ENCODE measurements at regions not wholly inside any gene's neighbourhood (a gene's known extent, or its start where the extent isn't known, plus 50 kb on each side); places are given as distances from the start of the nearest gene placed in this dataset.

DNA sequence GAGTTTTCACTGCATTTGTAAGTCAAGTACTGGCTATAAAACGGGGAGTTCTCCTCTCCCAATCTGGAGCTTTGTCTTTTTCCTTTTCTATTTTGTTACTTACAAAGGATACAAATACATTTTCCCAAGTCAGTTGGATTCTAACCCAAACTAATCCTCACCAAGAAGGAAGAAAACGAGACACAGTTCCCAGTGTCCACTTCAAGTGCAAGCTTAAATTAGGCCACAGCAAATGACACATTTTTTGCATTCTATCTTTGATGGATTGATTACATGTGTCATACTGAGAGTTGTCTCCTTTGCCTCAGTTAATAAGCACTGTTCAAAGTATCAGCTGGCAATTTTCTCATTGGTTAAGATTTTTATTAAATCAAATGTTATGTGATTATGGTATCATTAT is 296.7 kb upstream of the ANO5 start:
- CTCF ChIA-PET: no interaction called here
- H3K9me3 Mint-ChIP-seq: peaks cover 2 to 10% (median 7%) of the 10 kb centered on the region in 5 donors
- Histone ChIP-seq H3K4me3 (ENCODE audit: low read length) (no peak overlapping the region), H3K27ac (ENCODE audit: low read depth, low read length) (no peak overlapping the region), H3K4me1 (ENCODE audit: insufficient read depth, low read length) (no peaks in the 10 kb centered on the region), H3K9me3 (ENCODE audit: low read length) (no peaks in the 10 kb centered on the region), H3K27me3 (ENCODE audit: insufficient read depth, low read length, poor library complexity, severe bottlenecking) (no peaks in the 10 kb centered on the region), H3K36me3 (ENCODE audit: insufficient read depth, low read length) (no peaks in the 10 kb centered on the region)
- DNase-seq: no peak
- no peak overlapping the region for H3K4me3 Mint-ChIP-seq
- POLR2A ChIA-PET: no interaction called here
- no peak overlapping the region for H3K27ac Mint-ChIP-seq
- H3K36me3 Mint-ChIP-seq: peaks cover 0 to 3% (median 2%) of the 10 kb centered on the region in 3 donors
- no peaks in the 10 kb centered on the region for H3K4me1 Mint-ChIP-seq
- no peaks in the 10 kb centered on the region for H3K27me3 Mint-ChIP-seq

GRCh38 chr11:21896746-21897602 is 295.9 kb upstream of the ANO5 start:
- Mint-ChIP-seq H3K4me3 (no peak overlapping the region), H3K27me3 (no peaks in the 10 kb centered on the region), H3K9me3 (peaks cover 0 to 10% (median 7%) of the 10 kb centered on the region in 5 donors), H3K36me3 (peaks cover 0 to 3% (median 2%) of the 10 kb centered on the region in 3 donors), H3K27ac (no peak overlapping the region), H3K4me1 (no peaks in the 10 kb centered on the region)
- H3K27ac ChIP-seq (ENCODE audit: low read depth, low read length): no peak overlapping the region
- H3K4me3 ChIP-seq (ENCODE audit: low read length): no peak overlapping the region
- CTCF ChIA-PET: no interaction called here
- no peaks in the 10 kb centered on the region for H3K27me3 ChIP-seq (ENCODE audit: insufficient read depth, low read length, poor library complexity, severe bottlenecking)
- no peak for DNase-seq
- no peaks in the 10 kb centered on the region for H3K4me1 ChIP-seq (ENCODE audit: insufficient read depth, low read length)
- no peaks in the 10 kb centered on the region for H3K36me3 ChIP-seq (ENCODE audit: insufficient read depth, low read length)
- POLR2A ChIA-PET: no interaction called here
- H3K9me3 ChIP-seq (ENCODE audit: low read length): no peaks in the 10 kb centered on the region

DNA sequence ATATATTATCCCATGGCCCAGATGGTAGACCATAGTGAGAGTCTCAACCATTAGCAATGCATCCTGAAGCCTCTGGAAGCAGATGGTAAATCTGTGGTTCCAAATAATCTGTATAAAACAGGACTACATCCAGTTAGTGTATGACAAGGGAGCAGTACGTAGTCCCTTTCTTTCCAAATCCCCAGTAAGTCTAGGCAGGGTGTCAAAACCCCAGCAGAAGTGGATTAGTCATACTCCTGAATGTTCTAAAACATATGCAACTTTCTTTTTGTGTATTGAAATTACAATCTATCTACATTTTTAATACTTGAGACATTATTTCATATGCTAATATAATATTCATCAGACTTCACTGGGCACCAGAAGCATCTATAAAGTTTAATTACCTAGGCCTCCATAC is 295.1 kb upstream of the ANO5 start:
- POLR2A ChIA-PET: no interaction called here
- CTCF ChIA-PET: no interaction called here
- H3K4me1 Mint-ChIP-seq: no peaks in the 10 kb centered on the region

GRCh38 chr11:21908211-21908610 is 284.7 kb upstream of the ANO5 start:
- H3K27me3 Mint-ChIP-seq: no peaks in the 10 kb centered on the region
- no peaks in the 10 kb centered on the region for H3K4me1 ChIP-seq (ENCODE audit: insufficient read depth, low read length)
- H3K9me3 Mint-ChIP-seq: peaks cover 0 to 9% (median 8%) of the 10 kb centered on the region in 5 donors
- no peaks in the 10 kb centered on the region for H3K27me3 ChIP-seq (ENCODE audit: insufficient read depth, low read length, poor library complexity, severe bottlenecking)
- ChIA-PET POLR2A (no interaction called here), CTCF (no interaction called here)
- H3K9me3 ChIP-seq (ENCODE audit: low read length): no peaks in the 10 kb centered on the region
- no peak for DNase-seq
- H3K4me1 Mint-ChIP-seq: no peaks in the 10 kb centered on the region
- H3K36me3 Mint-ChIP-seq: no peaks in the 10 kb centered on the region
- H3K36me3 ChIP-seq (ENCODE audit: insufficient read depth, low read length): no peaks in the 10 kb centered on the region
- H3K27ac Mint-ChIP-seq: no peak overlapping the region
- H3K4me3 Mint-ChIP-seq: no peak overlapping the region
- no peak overlapping the region for H3K4me3 ChIP-seq (ENCODE audit: low read length)
- H3K27ac ChIP-seq (ENCODE audit: low read depth, low read length): no peak overlapping the region

More for the DNA sequence above, 295.1 kb upstream of the ANO5 start:
- H3K4me3 Mint-ChIP-seq: no peak overlapping the region
- Histone ChIP-seq H3K4me1 (ENCODE audit: insufficient read depth, low read length) (no peaks in the 10 kb centered on the region), H3K27me3 (ENCODE audit: insufficient read depth, low read length, poor library complexity, severe bottlenecking) (no peaks in the 10 kb centered on the region), H3K4me3 (ENCODE audit: low read length) (no peak overlapping the region), H3K36me3 (ENCODE audit: insufficient read depth, low read length) (no peaks in the 10 kb centered on the region), H3K27ac (ENCODE audit: low read depth, low read length) (no peak overlapping the region), H3K9me3 (ENCODE audit: low read length) (no peaks in the 10 kb centered on the region)
- H3K27me3 Mint-ChIP-seq: no peaks in the 10 kb centered on the region
- H3K9me3 Mint-ChIP-seq: peaks cover 3 to 8% (median 6%) of the 10 kb centered on the region in 5 donors
- no peaks in the 10 kb centered on the region for H3K36me3 Mint-ChIP-seq
- H3K27ac Mint-ChIP-seq: no peak overlapping the region
- no peak for DNase-seq

DNA sequence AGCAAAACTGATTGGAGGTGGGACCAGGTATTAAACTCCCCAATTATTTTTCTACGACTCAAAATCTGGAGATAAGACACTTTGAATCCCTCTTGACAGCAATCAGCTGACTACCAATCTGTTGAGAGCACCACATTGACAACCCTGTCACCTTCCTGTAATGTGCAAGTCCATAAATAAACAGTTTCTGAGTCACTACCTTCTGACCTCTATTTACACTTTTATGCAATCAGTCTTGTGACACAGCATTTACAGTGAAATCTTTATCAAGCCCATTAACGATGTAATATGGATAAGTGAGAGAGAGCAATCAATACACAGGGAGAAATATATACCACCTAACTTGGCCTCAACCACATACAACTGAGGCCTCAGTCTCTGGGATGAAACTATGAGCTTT is 283.7 kb upstream of the ANO5 start:
- no peaks in the 10 kb centered on the region for H3K9me3 ChIP-seq (ENCODE audit: low read length)
- CTCF ChIA-PET: no interaction called here

GRCh38 chr11:21911061-21911460 is 281.8 kb upstream of the ANO5 start:
- H3K9me3 Mint-ChIP-seq: peaks cover 0 to 19% (median 10%) of the 10 kb centered on the region in 5 donors
- Histone ChIP-seq H3K4me3 (ENCODE audit: low read length) (no peak overlapping the region), H3K27me3 (ENCODE audit: insufficient read depth, low read length, poor library complexity, severe bottlenecking) (no peaks in the 10 kb centered on the region), H3K9me3 (ENCODE audit: low read length) (no peaks in the 10 kb centered on the region), H3K36me3 (ENCODE audit: insufficient read depth, low read length) (no peaks in the 10 kb centered on the region), H3K27ac (ENCODE audit: low read depth, low read length) (no peak overlapping the region), H3K4me1 (ENCODE audit: insufficient read depth, low read length) (no peaks in the 10 kb centered on the region)
- no peaks in the 10 kb centered on the region for H3K36me3 Mint-ChIP-seq
- H3K27me3 Mint-ChIP-seq: no peaks in the 10 kb centered on the region
- H3K4me1 Mint-ChIP-seq: no peaks in the 10 kb centered on the region
- ChIA-PET POLR2A (no interaction called here), CTCF (no interaction called here)
- no peak overlapping the region for H3K27ac Mint-ChIP-seq
- DNase-seq: no peak
- H3K4me3 Mint-ChIP-seq: no peak overlapping the region

More for the DNA sequence above, 283.7 kb upstream of the ANO5 start:
- no peaks in the 10 kb centered on the region for H3K36me3 Mint-ChIP-seq
- no peaks in the 10 kb centered on the region for H3K36me3 ChIP-seq (ENCODE audit: insufficient read depth, low read length)
- POLR2A ChIA-PET: no interaction called here
- H3K27ac Mint-ChIP-seq: no peak overlapping the region
- no peaks in the 10 kb centered on the region for H3K27me3 ChIP-seq (ENCODE audit: insufficient read depth, low read length, poor library complexity, severe bottlenecking)
- no peak overlapping the region for H3K4me3 Mint-ChIP-seq
- no peak for DNase-seq
- H3K27me3 Mint-ChIP-seq: no peaks in the 10 kb centered on the region
- no peaks in the 10 kb centered on the region for H3K4me1 Mint-ChIP-seq
- H3K4me1 ChIP-seq (ENCODE audit: insufficient read depth, low read length): no peaks in the 10 kb centered on the region
- H3K27ac ChIP-seq (ENCODE audit: low read depth, low read length): no peak overlapping the region
- H3K4me3 ChIP-seq (ENCODE audit: low read length): no peak overlapping the region
- peaks cover 0 to 11% (median 6%) of the 10 kb centered on the region in 5 donors for H3K9me3 Mint-ChIP-seq

DNA sequence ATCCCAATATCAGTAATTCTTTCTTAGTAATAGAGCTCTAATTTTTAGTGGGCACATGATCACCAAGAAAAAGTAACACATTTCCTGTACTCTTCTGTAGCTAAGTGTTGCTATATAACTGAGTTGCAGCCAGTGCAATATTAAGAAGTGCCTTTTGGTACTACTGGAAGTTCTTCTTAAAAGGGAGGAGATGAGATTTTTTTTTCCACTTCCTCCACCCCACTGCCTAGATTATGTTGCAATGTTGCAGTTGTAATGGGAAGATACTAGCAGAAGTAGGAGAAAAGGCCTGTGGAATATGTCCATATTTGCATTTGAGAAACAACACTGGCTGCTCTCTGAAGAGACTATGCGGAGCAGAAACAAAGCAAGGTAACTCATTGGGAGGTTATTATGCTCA is 280.6 kb upstream of the ANO5 start:
- no peaks in the 10 kb centered on the region for H3K27me3 ChIP-seq (ENCODE audit: insufficient read depth, low read length, poor library complexity, severe bottlenecking)
- no peaks in the 10 kb centered on the region for H3K36me3 ChIP-seq (ENCODE audit: insufficient read depth, low read length)
- no peak for DNase-seq
- Mint-ChIP-seq H3K36me3 (no peaks in the 10 kb centered on the region), H3K9me3 (peaks cover 0 to 24% (median 10%) of the 10 kb centered on the region in 5 donors), H3K27me3 (no peaks in the 10 kb centered on the region), H3K27ac (no peak overlapping the region), H3K4me1 (no peaks in the 10 kb centered on the region), H3K4me3 (no peak overlapping the region)
- H3K4me3 ChIP-seq (ENCODE audit: low read length): no peak overlapping the region
- ChIA-PET POLR2A (no interaction called here), CTCF (no interaction called here)
- H3K9me3 ChIP-seq (ENCODE audit: low read length): no peaks in the 10 kb centered on the region
- H3K4me1 ChIP-seq (ENCODE audit: insufficient read depth, low read length): no peaks in the 10 kb centered on the region
- H3K27ac ChIP-seq (ENCODE audit: low read depth, low read length): no peak overlapping the region

- H3K27me3 ChIP-seq (ENCODE audit: insufficient read depth, low read length, poor library complexity, severe bottlenecking): no peaks in the 10 kb centered on the region
- H3K27ac ChIP-seq (ENCODE audit: low read depth, low read length): no peak overlapping the region
- Mint-ChIP-seq H3K27me3 (no peaks in the 10 kb centered on the region), H3K9me3 (peaks cover 0 to 20% (median 3%) of the 10 kb centered on the region in 5 donors), H3K4me1 (no peaks in the 10 kb centered on the region), H3K4me3 (no peak overlapping the region), H3K36me3 (no peaks in the 10 kb centered on the region), H3K27ac (no peak overlapping the region)
- DNase-seq: no peak
- H3K9me3 ChIP-seq (ENCODE audit: low read length): no peaks in the 10 kb centered on the region
- no peak overlapping the region for H3K4me3 ChIP-seq (ENCODE audit: low read length)
- H3K4me1 ChIP-seq (ENCODE audit: insufficient read depth, low read length): no peaks in the 10 kb centered on the region
- CTCF ChIA-PET: no interaction called here
- POLR2A ChIA-PET: no interaction called here
- no peaks in the 10 kb centered on the region for H3K36me3 ChIP-seq (ENCODE audit: insufficient read depth, low read length)
These were observed 271.7 kb upstream of the ANO5 start for GRCh38 chr11:21921151-21921550.

Data from CD8-positive, alpha-beta memory T cell (primary cell).